Mucosa of descending colon (tissue), 3 donors: ENCODE measurements at regions not wholly inside any gene's neighbourhood (a gene's known extent, or its start where the extent isn't known, plus 50 kb on each side); places are given as distances from the start of the nearest gene placed in this dataset.
"Not testable (repeated sequence)": the region's sequence is repeated elsewhere in the genome, so short reads cannot be mapped to it uniquely, and the experiment has no call there.

Source experiments
- ATAC-seq: fragments of 200-7000 bp; cut with Tn5 transposase; one replicate; pipeline ENCODE4 v1.9.1; 2020; ENCODE audit warnings: mild to moderate bottlenecking, moderate library complexity
- DNase-seq, 3 donors: peaks; one replicate each; pipeline ENCODE4 v3.0.0-alpha.2; 2020
- H3K36me3 ChIP-seq: fragments of 200-600 bp; one replicate; pipeline ENCODE4 v1.8.0; 2021; ENCODE audit warnings: low read depth, mild to moderate bottlenecking
- H3K4me1 ChIP-seq: fragments of 200-600 bp; one replicate; pipeline ENCODE4 v1.8.0; 2021; ENCODE audit warnings: low read depth, mild to moderate bottlenecking
- H3K4me3 ChIP-seq: fragments of 200-600 bp; one replicate; pipeline ENCODE4 v1.8.0; 2021; ENCODE audit warnings: mild to moderate bottlenecking
- H3K9me3 ChIP-seq: fragments of 200-600 bp; one replicate; pipeline ENCODE4 v1.8.0; 2021; ENCODE audit warnings: mild to moderate bottlenecking
- intact Hi-C, 2 donors: fragments of 100-400 bp; cut with DNase I in 1 of 2; cut with micrococcal nuclease in 1 of 2; formaldehyde crosslinking; loops; one replicate each; pipeline versions ENCODE4 v1.11.0 to v1.11.1; 2022; cut with DNase I, micrococcal nuclease
- TF ChIP-seq, protein P1 (sequence below): fragments of 200-600 bp; IDR thresholded peaks from one replicate; pipeline ENCODE4 v1.8.0; 2022; ENCODE audit warnings: antibody characterized with exemption, mild to moderate bottlenecking
- donor health status: DM: no; HTN: no; CAD: no; lungs with moderate emphysema.
- donor health status: DM: no; HTN: no; CAD: no.
- donor health status: DM: no; HTN: yes; CAD: no.

DNA sequence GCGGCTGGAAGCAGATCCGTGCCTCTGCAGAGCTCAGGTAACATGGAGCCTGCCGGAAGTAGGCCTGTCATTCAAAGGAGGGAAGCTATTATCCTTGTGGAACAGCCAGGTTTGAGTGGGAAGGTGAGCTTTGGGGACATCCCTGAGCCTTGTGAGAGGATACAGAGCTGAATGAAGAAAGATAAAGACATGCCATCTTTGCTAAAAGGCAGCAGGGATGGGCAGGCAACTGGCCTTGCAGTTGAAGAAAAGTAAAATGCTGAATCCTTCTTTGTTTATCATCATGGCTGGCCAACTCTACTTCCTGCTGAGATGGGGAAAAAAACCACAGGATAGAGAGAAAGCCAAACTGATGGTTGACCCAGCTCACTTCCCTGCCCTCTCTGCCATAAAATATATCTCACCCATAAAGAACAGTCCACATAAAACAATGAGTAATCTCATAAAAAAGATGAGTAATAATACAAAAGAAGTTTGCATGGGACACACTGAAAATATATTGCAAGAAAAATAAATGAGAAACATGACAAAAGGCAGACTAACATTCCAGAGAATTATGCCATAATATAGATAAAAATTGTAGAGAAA is 226.3 kb downstream of the DLEU7 start:
- DNase-seq, result no peak
- Histone ChIP-seq H3K4me3 (no peak overlapping the region), H3K4me1 (no peaks in the 10 kb centered on the region), H3K9me3 (no peaks in the 10 kb centered on the region), H3K36me3 (no peaks in the 10 kb centered on the region)
- TF ChIP-seq, protein P1, sequence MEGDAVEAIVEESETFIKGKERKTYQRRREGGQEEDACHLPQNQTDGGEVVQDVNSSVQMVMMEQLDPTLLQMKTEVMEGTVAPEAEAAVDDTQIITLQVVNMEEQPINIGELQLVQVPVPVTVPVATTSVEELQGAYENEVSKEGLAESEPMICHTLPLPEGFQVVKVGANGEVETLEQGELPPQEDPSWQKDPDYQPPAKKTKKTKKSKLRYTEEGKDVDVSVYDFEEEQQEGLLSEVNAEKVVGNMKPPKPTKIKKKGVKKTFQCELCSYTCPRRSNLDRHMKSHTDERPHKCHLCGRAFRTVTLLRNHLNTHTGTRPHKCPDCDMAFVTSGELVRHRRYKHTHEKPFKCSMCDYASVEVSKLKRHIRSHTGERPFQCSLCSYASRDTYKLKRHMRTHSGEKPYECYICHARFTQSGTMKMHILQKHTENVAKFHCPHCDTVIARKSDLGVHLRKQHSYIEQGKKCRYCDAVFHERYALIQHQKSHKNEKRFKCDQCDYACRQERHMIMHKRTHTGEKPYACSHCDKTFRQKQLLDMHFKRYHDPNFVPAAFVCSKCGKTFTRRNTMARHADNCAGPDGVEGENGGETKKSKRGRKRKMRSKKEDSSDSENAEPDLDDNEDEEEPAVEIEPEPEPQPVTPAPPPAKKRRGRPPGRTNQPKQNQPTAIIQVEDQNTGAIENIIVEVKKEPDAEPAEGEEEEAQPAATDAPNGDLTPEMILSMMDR, result no peak
- intact Hi-C loops, result no loop called here
- ATAC-seq, result peak; percentile 97

DNA sequence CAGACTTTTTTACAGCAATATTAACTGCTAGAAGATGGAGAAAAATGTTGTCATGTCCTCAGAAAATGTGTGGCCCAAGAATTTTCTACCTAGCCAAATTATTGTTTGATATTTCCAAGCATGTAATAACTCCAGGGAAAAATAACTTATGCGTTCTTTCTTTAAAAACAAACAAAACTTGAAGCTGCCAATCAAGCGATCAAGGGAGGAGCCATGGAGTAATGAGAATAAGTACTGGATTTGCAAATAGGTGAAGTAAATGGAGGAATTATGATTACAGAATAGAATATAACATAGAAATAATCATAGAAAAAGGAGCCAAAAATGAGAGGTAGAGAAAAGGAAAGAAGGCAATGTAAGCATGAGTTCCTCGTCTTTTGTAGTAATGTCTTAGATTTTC is 225.3 kb downstream of the DLEU7 start:
- DNase-seq (no peak), ATAC-seq (no peak)
- no peak overlapping the region for H3K4me3 ChIP-seq
- no peaks in the 10 kb centered on the region for H3K9me3 ChIP-seq
- intact Hi-C loops, result no loop called here
- H3K4me1 ChIP-seq, result no peaks in the 10 kb centered on the region
- TF ChIP-seq, protein P1, result no peak
- no peaks in the 10 kb centered on the region for H3K36me3 ChIP-seq

DNA sequence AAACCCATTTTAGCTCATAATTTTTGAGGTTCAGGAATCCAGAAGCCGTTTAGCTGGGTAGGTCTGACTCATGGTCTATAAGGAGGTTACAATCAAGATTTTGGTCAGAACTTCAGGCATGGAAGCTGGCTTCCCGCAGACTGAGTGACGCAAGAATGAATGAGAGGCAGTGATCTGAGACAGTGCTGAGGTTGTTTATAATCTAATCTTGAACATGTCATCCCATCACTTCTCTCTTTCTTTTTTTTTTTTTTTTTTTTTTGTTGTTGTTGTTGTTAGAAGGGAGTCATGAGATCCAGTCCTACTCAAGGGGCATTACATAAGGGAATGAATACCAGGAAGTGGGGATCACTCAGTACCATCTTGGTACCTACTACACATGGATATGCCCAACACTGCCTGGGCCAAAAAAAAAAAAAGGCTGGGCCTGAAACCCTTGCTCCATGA is 217.4 kb downstream of the DLEU7 start:
- ATAC-seq (no peak), DNase-seq (no peak)
- intact Hi-C loops, result no loop called here
- Histone ChIP-seq H3K36me3 (no peaks in the 10 kb centered on the region), H3K4me1 (no peaks in the 10 kb centered on the region), H3K4me3 (no peak overlapping the region), H3K9me3 (no peaks in the 10 kb centered on the region)
- TF ChIP-seq, protein P1, result no peak

DNA sequence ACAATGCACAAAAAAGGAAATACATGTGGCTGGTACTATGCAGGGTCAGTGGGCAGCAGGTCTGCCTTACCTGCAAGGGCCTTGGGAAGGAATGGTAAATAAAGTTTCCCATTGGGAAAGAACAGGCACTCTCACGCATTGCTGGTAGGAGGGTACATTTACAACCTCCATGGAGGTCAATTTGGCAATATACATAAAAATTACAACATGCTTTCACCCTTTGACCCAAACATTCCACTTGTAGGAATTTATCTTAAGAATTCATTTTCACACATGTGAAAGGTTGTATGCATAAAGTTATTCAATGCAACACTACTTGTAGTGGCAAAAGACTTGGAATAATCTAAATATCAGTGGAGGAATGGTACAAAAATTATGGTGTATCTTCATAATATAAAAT is 216.4 kb downstream of the DLEU7 start:
- Histone ChIP-seq H3K4me3 (no peak overlapping the region), H3K36me3 (no peaks in the 10 kb centered on the region), H3K9me3 (no peaks in the 10 kb centered on the region), H3K4me1 (no peaks in the 10 kb centered on the region)
- no peak for ATAC-seq
- intact Hi-C loops, result no loop called here
- TF ChIP-seq, protein P1, result no peak
- no peak for DNase-seq

DNA sequence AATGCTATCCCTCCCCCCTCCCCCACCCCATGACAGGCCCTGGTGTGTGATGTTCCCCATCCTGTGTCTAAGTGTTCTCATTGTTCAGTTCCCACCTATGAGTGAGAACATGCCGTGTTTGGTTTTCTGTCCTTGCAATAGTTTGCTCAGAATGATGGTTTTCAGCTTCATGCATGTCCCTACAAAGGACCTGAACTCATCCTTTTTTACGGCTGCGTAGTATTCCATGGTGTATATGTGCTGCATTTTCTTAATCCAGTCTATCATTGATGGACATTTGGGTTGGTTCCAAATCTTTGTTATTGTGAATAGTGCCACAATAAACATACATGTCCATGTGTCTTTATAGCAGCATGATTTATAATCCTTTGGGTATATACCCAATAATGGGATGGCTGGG is 215.0 kb downstream of the DLEU7 start:
- DNase-seq, ATAC-seq, intact Hi-C loops, H3K4me3 ChIP-seq, H3K36me3 ChIP-seq, H3K9me3 ChIP-seq, H3K4me1 ChIP-seq: not testable (repeated sequence)

DNA sequence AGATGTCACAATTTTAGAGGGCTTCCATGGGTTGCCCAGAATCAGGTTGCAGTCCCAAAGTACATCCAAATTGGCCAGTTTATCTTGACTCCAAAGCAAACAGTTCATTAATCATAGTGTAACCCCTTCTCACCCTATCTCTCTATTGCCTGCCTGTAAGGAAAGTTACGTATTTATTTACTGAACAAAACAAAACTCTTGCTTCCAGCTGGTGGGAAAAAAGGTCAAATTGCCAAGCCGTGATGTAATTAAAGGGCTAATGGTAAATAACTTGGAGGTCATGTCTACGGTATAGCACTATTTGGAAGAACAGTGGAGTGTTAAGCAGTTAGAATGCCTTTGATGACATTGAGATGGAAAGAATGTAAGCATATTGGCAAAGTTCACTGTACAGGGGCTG is 214.0 kb downstream of the DLEU7 start:
- DNase-seq (no peak), ATAC-seq (no peak)
- no peaks in the 10 kb centered on the region for H3K9me3 ChIP-seq
- no peaks in the 10 kb centered on the region for H3K4me1 ChIP-seq
- intact Hi-C loops, result no loop called here
- H3K4me3 ChIP-seq, result no peak overlapping the region
- TF ChIP-seq, protein P1, result no peak
- no peaks in the 10 kb centered on the region for H3K36me3 ChIP-seq
